ENCODE measurements at regions not wholly inside any gene's neighbourhood (a gene's known extent, or its start where the extent isn't known, plus 50 kb on each side); places are given as distances from the start of the nearest gene placed in this dataset.
A peak's percentile ranks its signal among the peaks of the same experiment; 100 is the strongest.

- H3K36me3 ChIP-seq (ENCODE audit: control insufficient read depth in 1 of 2, insufficient read depth in 2 of 2, low read depth in 1 of 2, low read length in 2 of 2), result no peaks in the 10 kb centered on the region
- H3K4me3 ChIP-seq (ENCODE audit: insufficient read depth in 1 of 2, low read depth in 1 of 2, low read length in 2 of 2), result no peak overlapping the region
- H2BK15ac ChIP-seq (ENCODE audit: low read depth, poor library complexity, severe bottlenecking), result no peak overlapping the region
- no peak overlapping the region for H4K8ac ChIP-seq (ENCODE audit: low read length)
- no peak overlapping the region for H3K9ac ChIP-seq (ENCODE audit: low read length)
- H3K27me3 ChIP-seq (ENCODE audit: control insufficient read depth in 1 of 2, insufficient read depth in 1 of 2, low read length in 2 of 2), result no peaks in the 10 kb centered on the region
- H3K4ac ChIP-seq (ENCODE audit: low read depth in 1 of 2, low read length in 2 of 2), result no peak overlapping the region
- H3K23ac ChIP-seq (ENCODE audit: low read length in 2 of 2), result no peak overlapping the region
- H3K4me2 ChIP-seq (ENCODE audit: low read length, poor library complexity, severe bottlenecking), result no peak overlapping the region
- H2BK5ac ChIP-seq (ENCODE audit: low read depth, low read length, poor library complexity, severe bottlenecking), result no peak overlapping the region
- H3K4me1 ChIP-seq (ENCODE audit: control insufficient read depth, insufficient read depth, low read depth, low read length), result no peaks in the 10 kb centered on the region
- H3K27ac ChIP-seq (ENCODE audit: low read length, poor library complexity, severe bottlenecking), result no peak overlapping the region
- WGBS, result 91% methylated on average over 3 of the region's 3 CpGs
- no peak overlapping the region for H2BK12ac ChIP-seq (ENCODE audit: low read length in 2 of 2)
- H2AFZ ChIP-seq (ENCODE audit: low read depth, low read length), result no peak overlapping the region
- no peak overlapping the region for H4K91ac ChIP-seq (ENCODE audit: low read length)
- DNase-seq, result no peak
- H3K18ac ChIP-seq (ENCODE audit: low read depth in 1 of 2, low read length in 2 of 2), result no peak overlapping the region
- H2BK120ac ChIP-seq (ENCODE audit: low read depth, low read length), result no peak overlapping the region
- H3K9me3 ChIP-seq (ENCODE audit: control insufficient read depth, low read length), result no peaks in the 10 kb centered on the region
- no peak overlapping the region for H2AK5ac ChIP-seq (ENCODE audit: low read length, severe bottlenecking)
- no peaks in the 10 kb centered on the region for H3K79me1 ChIP-seq (replicated peaks; ENCODE audit: low read length, poor library complexity, severe bottlenecking)
- no peak overlapping the region for H3K14ac ChIP-seq (ENCODE audit: low read length in 2 of 2)
These were observed 362.6 kb upstream of the ADGRL4 start for GRCh38 chr1:79369091-79369490.

GRCh38 chr1:79364896-79365295 lies 358.4 kb upstream of the ADGRL4 start:
- no peaks in the 10 kb centered on the region for H3K79me1 ChIP-seq (replicated peaks; ENCODE audit: low read length, poor library complexity, severe bottlenecking)

GRCh38 chr1:79363430-79363829 lies 356.9 kb upstream of the ADGRL4 start:
- Histone ChIP-seq H3K27ac (ENCODE audit: low read length, poor library complexity, severe bottlenecking) (no peak overlapping the region), H3K9ac (ENCODE audit: low read length) (no peak overlapping the region), H4K91ac (ENCODE audit: low read length) (no peak overlapping the region), H3K18ac (ENCODE audit: low read depth in 1 of 2, low read length in 2 of 2) (no peak overlapping the region), H2AFZ (ENCODE audit: low read depth, low read length) (no peak overlapping the region), H2BK120ac (ENCODE audit: low read depth, low read length) (no peak overlapping the region), H3K79me1 (replicated peaks; ENCODE audit: low read length, poor library complexity, severe bottlenecking) (no peaks in the 10 kb centered on the region), H2BK5ac (ENCODE audit: low read depth, low read length, poor library complexity, severe bottlenecking) (no peak overlapping the region), H3K4ac (ENCODE audit: low read depth in 1 of 2, low read length in 2 of 2) (no peak overlapping the region), H3K14ac (ENCODE audit: low read length in 2 of 2) (no peak overlapping the region), H4K8ac (ENCODE audit: low read length) (no peak overlapping the region), H3K23ac (ENCODE audit: low read length in 2 of 2) (no peak overlapping the region), H3K9me3 (ENCODE audit: control insufficient read depth, low read length) (no peaks in the 10 kb centered on the region), H2BK15ac (ENCODE audit: low read depth, poor library complexity, severe bottlenecking) (no peak overlapping the region), H2AK5ac (ENCODE audit: low read length, severe bottlenecking) (no peak overlapping the region), H3K27me3 (ENCODE audit: control insufficient read depth in 1 of 2, insufficient read depth in 1 of 2, low read length in 2 of 2) (no peaks in the 10 kb centered on the region), H3K4me2 (ENCODE audit: low read length, poor library complexity, severe bottlenecking) (no peak overlapping the region), H3K36me3 (ENCODE audit: control insufficient read depth in 1 of 2, insufficient read depth in 2 of 2, low read depth in 1 of 2, low read length in 2 of 2) (no peaks in the 10 kb centered on the region), H2BK12ac (ENCODE audit: low read length in 2 of 2) (no peak overlapping the region), H3K4me1 (ENCODE audit: control insufficient read depth, insufficient read depth, low read depth, low read length) (no peaks in the 10 kb centered on the region), H3K4me3 (ENCODE audit: insufficient read depth in 1 of 2, low read depth in 1 of 2, low read length in 2 of 2) (no peak overlapping the region)
- no peak for DNase-seq

More at GRCh38 chr1:79364896-79365295, 358.4 kb upstream of the ADGRL4 start:
- H3K27ac ChIP-seq (ENCODE audit: low read length, poor library complexity, severe bottlenecking), result no peak overlapping the region
- no peak overlapping the region for H3K23ac ChIP-seq (ENCODE audit: low read length in 2 of 2)
- no peak overlapping the region for H2AFZ ChIP-seq (ENCODE audit: low read depth, low read length)
- H3K4me2 ChIP-seq (ENCODE audit: low read length, poor library complexity, severe bottlenecking), result no peak overlapping the region
- no peak overlapping the region for H3K18ac ChIP-seq (ENCODE audit: low read depth in 1 of 2, low read length in 2 of 2)
- H2BK120ac ChIP-seq (ENCODE audit: low read depth, low read length), result no peak overlapping the region
- no peak overlapping the region for H2BK12ac ChIP-seq (ENCODE audit: low read length in 2 of 2)
- no peak overlapping the region for H3K14ac ChIP-seq (ENCODE audit: low read length in 2 of 2)
- peak overlapping the region; percentile 44 for H3K9ac ChIP-seq (ENCODE audit: low read length)
- H2AK5ac ChIP-seq (ENCODE audit: low read length, severe bottlenecking), result no peak overlapping the region
- no peak overlapping the region for H2BK15ac ChIP-seq (ENCODE audit: low read depth, poor library complexity, severe bottlenecking)
- no peaks in the 10 kb centered on the region for H3K4me1 ChIP-seq (ENCODE audit: control insufficient read depth, insufficient read depth, low read depth, low read length)
- no peaks in the 10 kb centered on the region for H3K36me3 ChIP-seq (ENCODE audit: control insufficient read depth in 1 of 2, insufficient read depth in 2 of 2, low read depth in 1 of 2, low read length in 2 of 2)
- no peaks in the 10 kb centered on the region for H3K27me3 ChIP-seq (ENCODE audit: control insufficient read depth in 1 of 2, insufficient read depth in 1 of 2, low read length in 2 of 2)
- 70% methylated on average over 1 of the region's 1 CpG for WGBS
- no peak overlapping the region for H2BK5ac ChIP-seq (ENCODE audit: low read depth, low read length, poor library complexity, severe bottlenecking)
- DNase-seq, result no peak
- H4K8ac ChIP-seq (ENCODE audit: low read length), result no peak overlapping the region
- H3K4me3 ChIP-seq (ENCODE audit: insufficient read depth in 1 of 2, low read depth in 1 of 2, low read length in 2 of 2), result no peak overlapping the region
- H3K4ac ChIP-seq (ENCODE audit: low read depth in 1 of 2, low read length in 2 of 2), result no peak overlapping the region
- H4K91ac ChIP-seq (ENCODE audit: low read length), result no peak overlapping the region
- H3K9me3 ChIP-seq (ENCODE audit: control insufficient read depth, low read length), result no peaks in the 10 kb centered on the region

GRCh38 chr1:79362470-79362869 lies 355.9 kb upstream of the ADGRL4 start:
- Histone ChIP-seq H3K4me1 (ENCODE audit: control insufficient read depth, insufficient read depth, low read depth, low read length) (no peaks in the 10 kb centered on the region), H3K4me2 (ENCODE audit: low read length, poor library complexity, severe bottlenecking) (no peak overlapping the region), H2BK120ac (ENCODE audit: low read depth, low read length) (no peak overlapping the region), H3K27ac (ENCODE audit: low read length, poor library complexity, severe bottlenecking) (no peak overlapping the region), H4K8ac (ENCODE audit: low read length) (no peak overlapping the region), H2BK15ac (ENCODE audit: low read depth, poor library complexity, severe bottlenecking) (no peak overlapping the region), H2BK5ac (ENCODE audit: low read depth, low read length, poor library complexity, severe bottlenecking) (no peak overlapping the region), H3K79me1 (replicated peaks; ENCODE audit: low read length, poor library complexity, severe bottlenecking) (no peaks in the 10 kb centered on the region), H3K36me3 (ENCODE audit: control insufficient read depth in 1 of 2, insufficient read depth in 2 of 2, low read depth in 1 of 2, low read length in 2 of 2) (no peaks in the 10 kb centered on the region), H3K18ac (ENCODE audit: low read depth in 1 of 2, low read length in 2 of 2) (no peak overlapping the region), H2BK12ac (ENCODE audit: low read length in 2 of 2) (no peak overlapping the region), H3K9me3 (ENCODE audit: control insufficient read depth, low read length) (no peaks in the 10 kb centered on the region), H3K27me3 (ENCODE audit: control insufficient read depth in 1 of 2, insufficient read depth in 1 of 2, low read length in 2 of 2) (no peaks in the 10 kb centered on the region), H3K23ac (ENCODE audit: low read length in 2 of 2) (no peak overlapping the region), H4K91ac (ENCODE audit: low read length) (no peak overlapping the region), H3K14ac (ENCODE audit: low read length in 2 of 2) (no peak overlapping the region), H2AK5ac (ENCODE audit: low read length, severe bottlenecking) (no peak overlapping the region), H2AFZ (ENCODE audit: low read depth, low read length) (no peak overlapping the region), H3K4ac (ENCODE audit: low read depth in 1 of 2, low read length in 2 of 2) (no peak overlapping the region), H3K9ac (ENCODE audit: low read length) (no peak overlapping the region), H3K4me3 (ENCODE audit: insufficient read depth in 1 of 2, low read depth in 1 of 2, low read length in 2 of 2) (no peak overlapping the region)
- WGBS, result 100% methylated on average over 2 of the region's 3 CpGs
- no peak for DNase-seq

All from mesenchymal stem cell (in vitro differentiated cells and primary cell).